ENCODE measurements at regions not wholly inside any gene's neighbourhood (a gene's known extent, or its start where the extent isn't known, plus 50 kb on each side); places are given as distances from the start of the nearest gene placed in this dataset.

DNA sequence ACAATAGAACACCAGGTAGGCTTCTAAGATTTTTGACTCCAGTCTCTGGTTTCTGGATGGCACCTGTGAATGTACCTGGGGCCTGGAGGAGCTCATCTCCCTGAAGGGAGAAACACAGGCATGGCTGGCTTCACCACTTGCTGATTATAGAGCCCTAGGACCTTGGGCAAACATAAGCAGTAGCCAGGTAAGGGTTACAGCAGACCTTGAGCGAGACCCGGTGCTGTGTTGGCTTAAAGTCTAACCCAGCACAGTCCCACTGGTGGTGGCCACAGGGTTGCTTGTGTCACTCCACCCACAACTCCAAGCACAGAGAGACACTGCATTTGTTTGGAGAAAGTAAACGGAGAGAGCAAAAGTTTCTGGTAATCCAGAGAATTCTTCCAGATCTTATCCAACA lies 104.7 kb upstream of the SPOPL start:
- H3K4me1 ChIP-seq (ENCODE audit: insufficient read depth, low read length), result no peaks in the 10 kb centered on the region
- no peaks in the 10 kb centered on the region for H3K79me1 ChIP-seq (ENCODE audit: insufficient read depth, low read depth, low read length, poor library complexity, severe bottlenecking)
- TF ChIP-seq, protein P1, sequence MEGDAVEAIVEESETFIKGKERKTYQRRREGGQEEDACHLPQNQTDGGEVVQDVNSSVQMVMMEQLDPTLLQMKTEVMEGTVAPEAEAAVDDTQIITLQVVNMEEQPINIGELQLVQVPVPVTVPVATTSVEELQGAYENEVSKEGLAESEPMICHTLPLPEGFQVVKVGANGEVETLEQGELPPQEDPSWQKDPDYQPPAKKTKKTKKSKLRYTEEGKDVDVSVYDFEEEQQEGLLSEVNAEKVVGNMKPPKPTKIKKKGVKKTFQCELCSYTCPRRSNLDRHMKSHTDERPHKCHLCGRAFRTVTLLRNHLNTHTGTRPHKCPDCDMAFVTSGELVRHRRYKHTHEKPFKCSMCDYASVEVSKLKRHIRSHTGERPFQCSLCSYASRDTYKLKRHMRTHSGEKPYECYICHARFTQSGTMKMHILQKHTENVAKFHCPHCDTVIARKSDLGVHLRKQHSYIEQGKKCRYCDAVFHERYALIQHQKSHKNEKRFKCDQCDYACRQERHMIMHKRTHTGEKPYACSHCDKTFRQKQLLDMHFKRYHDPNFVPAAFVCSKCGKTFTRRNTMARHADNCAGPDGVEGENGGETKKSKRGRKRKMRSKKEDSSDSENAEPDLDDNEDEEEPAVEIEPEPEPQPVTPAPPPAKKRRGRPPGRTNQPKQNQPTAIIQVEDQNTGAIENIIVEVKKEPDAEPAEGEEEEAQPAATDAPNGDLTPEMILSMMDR (conservative IDR thresholded peaks at IDR 0.05), result no peak
- H2BK120ac ChIP-seq (ENCODE audit: low read depth, low read length, poor library complexity, severe bottlenecking), result no peak overlapping the region
- no peak overlapping the region for H3K4ac ChIP-seq (ENCODE audit: low read depth, low read length)
- Mint-ChIP-seq H3K9me3 (peaks cover 2 to 4% of the 10 kb centered on the region in 2 experiments; a peak in 2 of 5 replicates), H3K36me3 (ENCODE audit: insufficient read depth in 1 of 3, low read depth in 3 of 3) (no peaks in the 10 kb centered on the region), H3K4me3 (no peak overlapping the region), H3K4me1 (no peaks in the 10 kb centered on the region; a peak in 1 of 4 replicates), H3K27ac (no peak overlapping the region; a peak in 1 of 7 replicates), H3K27me3 (ENCODE audit: low read depth) (no peaks in the 10 kb centered on the region)
- no peak overlapping the region for H2AFZ ChIP-seq (ENCODE audit: low read length)
- H3K27me3 ChIP-seq (ENCODE audit: insufficient read depth, low read length), result no peaks in the 10 kb centered on the region
- H3K4me2 ChIP-seq (ENCODE audit: insufficient read depth, insufficient read length, low read length), result no peak overlapping the region
- H4K91ac ChIP-seq (ENCODE audit: insufficient read length, low read depth, low read length), result no peak overlapping the region
- H3K27ac ChIP-seq (ENCODE audit: insufficient read length, low read depth, low read length), result no peak overlapping the region
- no peak overlapping the region for H3K18ac ChIP-seq (ENCODE audit: insufficient read length, low read depth, low read length)
- no peak overlapping the region for H3K23ac ChIP-seq (ENCODE audit: insufficient read length, low read depth, low read length)
- DNase-seq, result no peak
- H2BK5ac ChIP-seq (ENCODE audit: insufficient read length, low read length), result no peak overlapping the region
- H3K14ac ChIP-seq (ENCODE audit: insufficient read depth, low read length), result no peak overlapping the region
- H4K5ac ChIP-seq (ENCODE audit: insufficient read length, low read depth, low read length), result no peak overlapping the region
- WGBS (ENCODE audit: extremely low coverage, insufficient read length, low lambda C conversion rate), result no CpG with 5 or more reads among the region's 3 CpGs
- H3K9ac ChIP-seq (ENCODE audit: extremely low read depth, insufficient read length, low read length), result no peak overlapping the region
- no peak overlapping the region for H2BK15ac ChIP-seq (ENCODE audit: low read depth, low read length)
- no peak overlapping the region for H2BK20ac ChIP-seq (ENCODE audit: low read depth, low read length, poor library complexity, severe bottlenecking)
- no peak overlapping the region for H4K8ac ChIP-seq (replicated peaks; ENCODE audit: insufficient read length, low read depth, low read length)
- H3K79me2 ChIP-seq (ENCODE audit: insufficient read depth, low read length), result no peaks in the 10 kb centered on the region
- H2BK12ac ChIP-seq (ENCODE audit: insufficient read length, low read depth, low read length), result no peak overlapping the region
- no peak overlapping the region for H3T11ph ChIP-seq (ENCODE audit: low read length)
- no peaks in the 10 kb centered on the region for H3K23me2 ChIP-seq (ENCODE audit: insufficient read length, low read depth, low read length, poor library complexity, severe bottlenecking)
- H4K20me1 ChIP-seq (ENCODE audit: control insufficient read depth, insufficient read depth, insufficient read length), result no peaks in the 10 kb centered on the region
- H2AK5ac ChIP-seq (ENCODE audit: insufficient read length, low read length), result no peak overlapping the region
- H3K56ac ChIP-seq (ENCODE audit: insufficient read length, low read depth, low read length), result no peak overlapping the region
- H3K9me3 ChIP-seq (ENCODE audit: control insufficient read depth, low read depth, low read length), result no peaks in the 10 kb centered on the region

All from H9 (cell line).